H1 (cell line): ENCODE measurements at regions not wholly inside any gene's neighbourhood (a gene's known extent, or its start where the extent isn't known, plus 50 kb on each side); places are given as distances from the start of the nearest gene placed in this dataset.

Source experiments
- CTCF ChIA-PET: fragments of 300-600 bp; sonication (Branson Sonifier 250); formaldehyde crosslinking; loops from one replicate; lab custom pipeline; 2021; ENCODE audit not compliant: partially characterized antibody; lab: Charles Lee
- POLR2A ChIA-PET: fragments of 300-600 bp; sonication (Branson Sonifier 250); formaldehyde crosslinking; loops from one replicate; lab custom pipeline; 2021; ENCODE audit warnings: inconsistent platforms; ENCODE audit not compliant: partially characterized antibody; lab: Charles Lee
- DNase-seq, 2 experiments: peaks; one replicate each; pipeline versions ENCODE4 v3.0.0 to v3.0.0-alpha.2; 2010 to 2022; ENCODE audit warnings: low spot score in 2 of 2, low read depth in 1 of 2, mixed read lengths in 1 of 2
- FAIRE-seq: peaks from 2 replicates; lab custom pipeline; 2011; peaks lifted over from hg19 to GRCh38; lab: Jason Lieb, UNC
- H2AFZ ChIP-seq: 2 replicates; pipeline ENCODE4 v1.8.1; 2012; ENCODE audit warnings: low read length, inconsistent platforms
- H2AK5ac ChIP-seq: 2 replicates; pipeline ENCODE4 v1.6.1; 2013; ENCODE audit warnings: low read depth, low read length
- H2BK120ac ChIP-seq: replicated peaks from 2 replicates; pipeline ENCODE3; 2013; ENCODE audit warnings: low read depth, low read length, inconsistent platforms
- H2BK12ac ChIP-seq: 2 replicates; pipeline ENCODE4 v1.6.1; 2013; ENCODE audit warnings: low read depth, low read length
- H2BK15ac ChIP-seq: 2 replicates; pipeline ENCODE4 v1.6.1; 2013; ENCODE audit warnings: low read length
- H2BK20ac ChIP-seq: 2 replicates; pipeline ENCODE4 v1.6.1; 2013; ENCODE audit warnings: low read length
- H2BK5ac ChIP-seq: 2 replicates; pipeline ENCODE4 v1.6.1; 2013; ENCODE audit warnings: low read depth, low read length
- H3K14ac ChIP-seq: 2 replicates; pipeline ENCODE4 v1.6.1; 2013; ENCODE audit warnings: inconsistent platforms; ENCODE audit not compliant: insufficient read length
- H3K18ac ChIP-seq: 2 replicates; pipeline ENCODE4 v1.6.1; 2013; ENCODE audit warnings: low read length; ENCODE audit errors: extremely low read depth
- H3K23ac ChIP-seq: 2 replicates; pipeline ENCODE4 v1.6.1; 2013; ENCODE audit warnings: inconsistent platforms; ENCODE audit not compliant: insufficient read length
- H3K23me2 ChIP-seq: 2 replicates; pipeline ENCODE4 v1.6.1; 2013; ENCODE audit warnings: low read depth, low read length
- H3K27ac ChIP-seq: 2 replicates; pipeline ENCODE4 v1.6.1; 2011; ENCODE audit warnings: low read depth, low read length, inconsistent platforms
- H3K27me3 ChIP-seq, 4 experiments: replicated peaks in 1 of 4; 1 replicate in 1 of 4; 2 replicates in 3 of 4; pipeline versions ENCODE4 v1.6.1 to v1.8.1; 2011 to 2013; ENCODE audit warnings: low read length in 3 of 4, mild to moderate bottlenecking in 3 of 4, inconsistent platforms in 2 of 4, mixed read lengths in 2 of 4, moderate library complexity in 1 of 4; ENCODE audit not compliant: control insufficient read depth in 3 of 4, insufficient read depth in 3 of 4; ENCODE audit errors: extremely low read depth in 1 of 4
- H3K36me3 ChIP-seq, 4 experiments: 2 replicates each; pipeline versions ENCODE4 v1.6.1 to v1.8.1; 2011 to 2013; ENCODE audit warnings: mild to moderate bottlenecking in 4 of 4, low read length in 3 of 4, moderate library complexity in 2 of 4, control low read depth in 1 of 4, inconsistent platforms in 1 of 4; ENCODE audit not compliant: insufficient read depth in 4 of 4, control insufficient read depth in 2 of 4
- H3K4ac ChIP-seq: replicated peaks from 2 replicates; pipeline ENCODE3; 2013; ENCODE audit warnings: low read length, low read depth, mixed read lengths, inconsistent platforms; ENCODE audit not compliant: insufficient read length
- H3K4me1 ChIP-seq, 4 experiments: replicated peaks in 1 of 4; 1 replicate in 1 of 4; 2 replicates in 3 of 4; pipeline versions ENCODE4 v1.6.1 to v1.8.1; 2011 to 2013; ENCODE audit warnings: low read length in 3 of 4, inconsistent platforms in 2 of 4, mixed read lengths in 1 of 4; ENCODE audit not compliant: insufficient read depth in 4 of 4, control insufficient read depth in 3 of 4
- H3K4me2 ChIP-seq, 2 experiments: 2 replicates each; pipeline versions ENCODE4 v1.6.1 to v1.8.1; 2011 to 2013; ENCODE audit warnings: low read depth in 2 of 2, low read length in 2 of 2, control low read depth in 1 of 2, inconsistent platforms in 1 of 2, mild to moderate bottlenecking in 1 of 2; ENCODE audit not compliant: insufficient read depth in 1 of 2
- H3K4me3 ChIP-seq, 4 experiments: fragments of 200-600, 300-600 bp in 1 of 4; sonication (generic), shearing (Covaris generic), sonication (Bioruptor Twin) in 1 of 4; 2 replicates each; pipeline versions ENCODE4 v1.5.1 to v1.8.1; 2011 to 2016; ENCODE audit warnings: low read length in 4 of 4, low read depth in 3 of 4, control low read depth in 2 of 4, inconsistent platforms in 2 of 4, mild to moderate bottlenecking in 2 of 4, mixed read lengths in 1 of 4, moderate library complexity in 1 of 4; ENCODE audit not compliant: insufficient read depth in 2 of 4; ENCODE audit errors: extremely low read depth in 1 of 4
- H3K56ac ChIP-seq: replicated peaks from 2 replicates; pipeline ENCODE3; 2013; ENCODE audit warnings: low read depth, mild to moderate bottlenecking, mixed read lengths, low read length, inconsistent platforms; ENCODE audit not compliant: insufficient read length
- H3K79me1 ChIP-seq: 2 replicates; pipeline ENCODE4 v1.6.1; 2013; ENCODE audit warnings: low read depth, low read length, control low read depth
- H3K79me2 ChIP-seq, 2 experiments: 2 replicates each; pipeline versions ENCODE4 v1.6.1 to v1.8.1; 2012 to 2013; ENCODE audit warnings: low read length in 2 of 2, mild to moderate bottlenecking in 2 of 2, inconsistent platforms in 1 of 2; ENCODE audit not compliant: insufficient read depth in 2 of 2, control insufficient read depth in 1 of 2
- H3K9ac ChIP-seq, 4 experiments: replicated peaks in 1 of 4; 1 replicate in 1 of 4; 2 replicates in 3 of 4; pipeline versions ENCODE4 v1.6.1 to v1.8.1; 2011 to 2013; ENCODE audit warnings: low read depth in 3 of 4, low read length in 3 of 4, control low read depth in 2 of 4, mild to moderate bottlenecking in 2 of 4, moderate library complexity in 2 of 4, inconsistent platforms in 1 of 4; ENCODE audit errors: extremely low read depth in 1 of 4
- H3K9me3 ChIP-seq, 2 experiments: 2 replicates each; pipeline versions ENCODE4 v1.6.1 to v1.8.1; 2012 to 2013; ENCODE audit warnings: mild to moderate bottlenecking in 2 of 2, moderate library complexity in 2 of 2, control low read depth in 1 of 2, inconsistent platforms in 1 of 2, low read depth in 1 of 2, low read length in 1 of 2, mixed read lengths in 1 of 2; ENCODE audit not compliant: insufficient read depth in 2 of 2
- H4K20me1 ChIP-seq, 2 experiments: replicated peaks in 1 of 2; 2 replicates each; pipeline versions ENCODE3 to v1.8.1; 2011 to 2013; ENCODE audit warnings: inconsistent platforms in 2 of 2, low read length in 2 of 2, mild to moderate bottlenecking in 1 of 2; ENCODE audit not compliant: insufficient read depth in 2 of 2, control insufficient read depth in 1 of 2
- H4K5ac ChIP-seq: 2 replicates; pipeline ENCODE4 v1.6.1; 2013; ENCODE audit warnings: low read length, low read depth, mixed read lengths, inconsistent platforms; ENCODE audit not compliant: insufficient read length
- H4K8ac ChIP-seq: 2 replicates; pipeline ENCODE4 v1.8.0; 2013; ENCODE audit warnings: mild to moderate bottlenecking, moderate library complexity, low read length, inconsistent platforms; ENCODE audit not compliant: insufficient read depth; ENCODE audit errors: extremely low read depth
- H4K91ac ChIP-seq: replicated peaks from 2 replicates; pipeline ENCODE3; 2013; ENCODE audit warnings: low read length, mixed read lengths, inconsistent platforms; ENCODE audit not compliant: insufficient read length
- ASH2L ChIP-seq: fragments of 200-600, 300-600 bp; sonication (generic); IDR thresholded peaks from one replicate; pipeline ENCODE4 v1.7.1; 2017; ENCODE audit warnings: low read length
- BACH1 ChIP-seq: IDR thresholded peaks from 2 replicates; pipeline ENCODE4 v1.6.1; 2012; ENCODE audit warnings: low read length, improper control_type of control experiment
- BCL11A ChIP-seq, 2 experiments: IDR thresholded peaks; one replicate each; pipeline ENCODE4 v1.6.1; 2011; ENCODE audit warnings: low read depth in 2 of 2, low read length in 2 of 2, mild to moderate bottlenecking in 2 of 2
- BRCA1 ChIP-seq: IDR thresholded peaks from 2 replicates; pipeline ENCODE4 v1.6.1; 2012; ENCODE audit warnings: low read depth, low read length, improper control_type of control experiment
- CTBP2 ChIP-seq: IDR thresholded peaks from 2 replicates; pipeline ENCODE4 v1.7.0; 2011; ENCODE audit warnings: borderline replicate concordance, mild to moderate bottlenecking, moderate library complexity, mixed read lengths, low read length; ENCODE audit not compliant: insufficient read depth, insufficient read length
- EP300 ChIP-seq, 2 experiments: IDR thresholded peaks; 1 replicate in 1 of 2; 2 replicates in 1 of 2; pipeline ENCODE4 v1.6.1; 2011 to 2012; ENCODE audit warnings: low read depth in 2 of 2, low read length in 2 of 2, mild to moderate bottlenecking in 2 of 2, borderline replicate concordance in 1 of 2, inconsistent platforms in 1 of 2, moderate library complexity in 1 of 2
- GTF2F1 ChIP-seq: IDR thresholded peaks from 2 replicates; pipeline ENCODE4 v1.6.1; 2012; ENCODE audit warnings: low read depth, low read length, improper control_type of control experiment, borderline replicate concordance
- HDAC2 ChIP-seq, 2 experiments: fragments of 300-600 bp in 1 of 2; sonication (generic) in 1 of 2; IDR thresholded peaks; 2 replicates each; pipeline ENCODE4 v1.6.1; 2011 to 2012; ENCODE audit warnings: low read depth in 2 of 2, low read length in 2 of 2, mild to moderate bottlenecking in 2 of 2, moderate library complexity in 2 of 2, borderline replicate concordance in 1 of 2, inconsistent platforms in 1 of 2
- KDM1A ChIP-seq: fragments of 200-600, 300-600 bp; sonication (generic); IDR thresholded peaks from 2 replicates; pipeline ENCODE4 v1.7.1; 2016; ENCODE audit warnings: mild to moderate bottlenecking, low read length, borderline replicate concordance
- NANOG ChIP-seq: IDR thresholded peaks from 2 replicates; pipeline ENCODE4 v1.6.1; 2011; ENCODE audit warnings: low read length, low read depth, mild to moderate bottlenecking, inconsistent platforms; ENCODE audit not compliant: insufficient read depth, poor library complexity, severe bottlenecking
- RXRA ChIP-seq: IDR thresholded peaks from 2 replicates; pipeline ENCODE4 v1.6.1; 2011; ENCODE audit warnings: low read depth, mild to moderate bottlenecking, low read length, moderate library complexity; ENCODE audit not compliant: insufficient read depth
- SIRT6 ChIP-seq: IDR thresholded peaks from one replicate; pipeline ENCODE4 v1.7.1; 2012; ENCODE audit warnings: low read length, inconsistent platforms
- SUZ12 ChIP-seq: fragments of 200-600 bp; sonication (generic); IDR thresholded peaks from 2 replicates; pipeline ENCODE4 v1.6.1; 2012; ENCODE audit warnings: mild to moderate bottlenecking, inconsistent platforms, low read length, moderate library complexity, mixed read lengths
- WGBS, 2 experiments: shearing (Covaris generic) in 1 of 2; methylation state at CpG; one replicate each; pipeline versions ENCODE4 v1.1.6 to v1.1.7; 2013 to 2015; ENCODE audit warnings: low lambda C conversion rate in 2 of 2, mixed read lengths in 2 of 2, inconsistent platforms in 1 of 2, low coverage in 1 of 2, missing lambda C conversion rate in 1 of 2; ENCODE audit not compliant: insufficient replicate concordance in 2 of 2, insufficient coverage in 1 of 2, insufficient read length in 1 of 2; ENCODE audit errors: extremely low coverage in 1 of 2, missing lambda C conversion rate in 1 of 2; 5-methylcytosine and 5-hydroxymethylcytosine counted together

DNA sequence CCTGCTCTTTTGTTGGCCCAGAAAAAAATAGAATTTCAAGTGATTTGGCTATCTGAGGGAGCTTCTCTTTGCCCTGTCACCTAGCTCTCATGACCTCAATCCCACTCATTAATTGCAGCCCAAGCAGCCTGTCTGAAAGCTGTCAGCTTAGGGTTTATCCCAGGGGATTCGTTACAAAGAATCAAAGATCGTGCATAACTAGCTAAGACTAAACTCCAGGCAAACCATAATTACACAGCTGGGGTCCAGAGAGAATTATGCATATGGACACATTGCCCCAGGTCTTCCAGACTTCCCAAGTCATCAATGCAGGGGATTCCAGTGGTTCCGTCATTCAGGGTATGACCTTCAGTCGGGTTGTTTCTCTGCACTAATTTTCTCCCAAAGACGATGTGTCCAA, 91.6 kb upstream of the CBLB start:
- Histone ChIP-seq H4K5ac (no peak overlapping the region), H3K9ac (no peak overlapping the region), H3K27me3 (no peaks in the 10 kb centered on the region), H3K23ac (no peak overlapping the region), H2BK120ac (no peak overlapping the region), H2BK20ac (no peak overlapping the region), H2BK12ac (no peak overlapping the region), H3K14ac (no peak overlapping the region), H3K4me1 (no peaks in the 10 kb centered on the region), H2BK5ac (no peak overlapping the region), H3K36me3 (no peaks in the 10 kb centered on the region), H3K4me2 (no peak overlapping the region), H3K79me2 (no peaks in the 10 kb centered on the region), H3K4ac (no peak overlapping the region), H3K4me3 (no peak overlapping the region), H2AK5ac (no peak overlapping the region), H4K20me1 (no peaks in the 10 kb centered on the region), H4K8ac (no peak overlapping the region), H3K56ac (no peak overlapping the region), H3K79me1 (no peaks in the 10 kb centered on the region), H3K9me3 (no peaks in the 10 kb centered on the region), H3K27ac (no peak overlapping the region), H4K91ac (no peak overlapping the region), H3K23me2 (no peaks in the 10 kb centered on the region; the same call in 1 of the 2 replicates), H2BK15ac (no peak overlapping the region), H3K18ac (no peak overlapping the region), H2AFZ (no peak overlapping the region)
- FAIRE-seq (no peak), DNase-seq (no peak)
- WGBS, 2 experiments: 92% methylated on average over 5 of the region's 5 CpGs; no CpG with 5 or more reads in 1 of the 2 experiments
- CTCF ChIA-PET: interaction anchor here (0.7 to 1.2 kb wide), 2 partner anchors 9 to 780 kb away, joined by 4 to 5 read pairs; no protein-coding TSS in a partner anchor
- POLR2A ChIA-PET: no interaction called here
- TF ChIP-seq RXRA (no peak), SUZ12 (no peak), ASH2L (no peak), BRCA1 (no peak), BCL11A (IDR thresholded peaks at IDR 0.05; ENCODE audit: low read depth in 2 of 2, low read length in 2 of 2) (no peak), KDM1A (no peak), BACH1 (no peak), NANOG (no peak), EP300 (IDR thresholded peaks at IDR 0.05; ENCODE audit: borderline replicate concordance in 1 of 2, low read depth in 2 of 2, low read length in 2 of 2) (no peak), HDAC2 (IDR thresholded peaks at IDR 0.05; ENCODE audit: borderline replicate concordance in 1 of 2, low read depth in 2 of 2, low read length in 2 of 2) (no peak), GTF2F1 (no peak), CTBP2 (no peak), SIRT6 (no peak)
